ENCODE measurements at regions not wholly inside any gene's neighbourhood (a gene's known extent, or its start where the extent isn't known, plus 50 kb on each side); places are given as distances from the start of the nearest gene placed in this dataset.

DNA sequence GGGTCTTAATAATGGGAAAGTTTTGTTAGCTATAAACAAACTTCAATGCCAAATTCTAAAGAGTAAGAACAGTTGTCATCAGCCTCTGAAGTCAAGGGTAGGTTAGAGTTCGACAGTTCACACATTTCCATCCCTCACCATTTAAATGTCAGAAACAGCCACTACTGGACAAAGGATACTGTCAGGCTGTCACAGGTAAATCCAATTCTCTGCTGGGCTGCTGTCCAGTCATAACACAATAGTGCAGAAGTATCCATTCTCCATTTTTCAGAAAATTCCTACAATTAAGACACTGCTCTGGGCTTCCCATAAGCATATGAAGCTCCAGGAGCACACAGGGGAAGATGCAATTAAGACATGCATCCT lies 221.4 kb downstream of the RPS29 start:
- H3K4me1 Mint-ChIP-seq: peaks cover 10 to 16% of the 10 kb centered on the region in 2 experiments
- no peak overlapping the region for H3T11ph ChIP-seq (ENCODE audit: low read length)

More for the DNA sequence above, 221.4 kb downstream of the RPS29 start:
- Histone ChIP-seq H3K79me2 (ENCODE audit: insufficient read depth, low read length) (no peaks in the 10 kb centered on the region), H3K14ac (ENCODE audit: insufficient read depth, low read length) (no peak overlapping the region), H3K9ac (ENCODE audit: extremely low read depth, insufficient read length, low read length) (no peak overlapping the region), H2BK120ac (ENCODE audit: low read depth, low read length, poor library complexity, severe bottlenecking) (no peak overlapping the region), H3K18ac (ENCODE audit: insufficient read length, low read depth, low read length) (no peak overlapping the region), H3K27ac (ENCODE audit: insufficient read length, low read depth, low read length) (no peak overlapping the region), H3K9me3 (ENCODE audit: control insufficient read depth, low read depth, low read length) (no peaks in the 10 kb centered on the region), H4K5ac (ENCODE audit: insufficient read length, low read depth, low read length) (no peak overlapping the region), H4K8ac (replicated peaks; ENCODE audit: insufficient read length, low read depth, low read length) (no peak overlapping the region), H3K56ac (ENCODE audit: insufficient read length, low read depth, low read length) (no peak overlapping the region), H2BK15ac (ENCODE audit: low read depth, low read length) (no peak overlapping the region), H3K4me2 (ENCODE audit: insufficient read depth, insufficient read length, low read length) (no peak overlapping the region), H2AK5ac (ENCODE audit: insufficient read length, low read length) (no peak overlapping the region), H3K23ac (ENCODE audit: insufficient read length, low read depth, low read length) (no peak overlapping the region), H3K27me3 (ENCODE audit: insufficient read depth, low read length) (peaks cover 60% of the 10 kb centered on the region), H2BK20ac (ENCODE audit: low read depth, low read length, poor library complexity, severe bottlenecking) (no peak overlapping the region), H2AFZ (ENCODE audit: low read length) (no peak overlapping the region), H4K20me1 (ENCODE audit: control insufficient read depth, insufficient read depth, insufficient read length) (no peaks in the 10 kb centered on the region), H2BK5ac (ENCODE audit: insufficient read length, low read length) (no peak overlapping the region), H3K4ac (ENCODE audit: low read depth, low read length) (no peak overlapping the region), H3K4me1 (ENCODE audit: insufficient read depth, low read length) (no peaks in the 10 kb centered on the region), H3K23me2 (ENCODE audit: insufficient read length, low read depth, low read length, poor library complexity, severe bottlenecking) (no peaks in the 10 kb centered on the region), H2BK12ac (ENCODE audit: insufficient read length, low read depth, low read length) (no peak overlapping the region), H4K91ac (ENCODE audit: insufficient read length, low read depth, low read length) (no peak overlapping the region), H3K79me1 (ENCODE audit: insufficient read depth, low read depth, low read length, poor library complexity, severe bottlenecking) (no peaks in the 10 kb centered on the region)
- Mint-ChIP-seq H3K36me3 (ENCODE audit: insufficient read depth in 1 of 3, low read depth in 3 of 3) (no peaks in the 10 kb centered on the region), H3K27ac (no peak overlapping the region), H3K4me3 (no peak overlapping the region), H3K9me3 (peaks cover 11 to 14% of the 10 kb centered on the region in 2 experiments; a peak in 4 of 5 replicates), H3K27me3 (ENCODE audit: low read depth) (no peaks in the 10 kb centered on the region; the same call in none of the 2 replicates)
- TF ChIP-seq, protein P1, sequence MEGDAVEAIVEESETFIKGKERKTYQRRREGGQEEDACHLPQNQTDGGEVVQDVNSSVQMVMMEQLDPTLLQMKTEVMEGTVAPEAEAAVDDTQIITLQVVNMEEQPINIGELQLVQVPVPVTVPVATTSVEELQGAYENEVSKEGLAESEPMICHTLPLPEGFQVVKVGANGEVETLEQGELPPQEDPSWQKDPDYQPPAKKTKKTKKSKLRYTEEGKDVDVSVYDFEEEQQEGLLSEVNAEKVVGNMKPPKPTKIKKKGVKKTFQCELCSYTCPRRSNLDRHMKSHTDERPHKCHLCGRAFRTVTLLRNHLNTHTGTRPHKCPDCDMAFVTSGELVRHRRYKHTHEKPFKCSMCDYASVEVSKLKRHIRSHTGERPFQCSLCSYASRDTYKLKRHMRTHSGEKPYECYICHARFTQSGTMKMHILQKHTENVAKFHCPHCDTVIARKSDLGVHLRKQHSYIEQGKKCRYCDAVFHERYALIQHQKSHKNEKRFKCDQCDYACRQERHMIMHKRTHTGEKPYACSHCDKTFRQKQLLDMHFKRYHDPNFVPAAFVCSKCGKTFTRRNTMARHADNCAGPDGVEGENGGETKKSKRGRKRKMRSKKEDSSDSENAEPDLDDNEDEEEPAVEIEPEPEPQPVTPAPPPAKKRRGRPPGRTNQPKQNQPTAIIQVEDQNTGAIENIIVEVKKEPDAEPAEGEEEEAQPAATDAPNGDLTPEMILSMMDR (conservative IDR thresholded peaks at IDR 0.05): no peak
- WGBS (ENCODE audit: extremely low coverage, insufficient read length, low lambda C conversion rate): no CpG with 5 or more reads among the region's 1 CpG
- DNase-seq: no peak

All from H9 (cell line).